ENCODE measurements at regions not wholly inside any gene's neighbourhood (a gene's known extent, or its start where the extent isn't known, plus 50 kb on each side); places are given as distances from the start of the nearest gene placed in this dataset.

DNA sequence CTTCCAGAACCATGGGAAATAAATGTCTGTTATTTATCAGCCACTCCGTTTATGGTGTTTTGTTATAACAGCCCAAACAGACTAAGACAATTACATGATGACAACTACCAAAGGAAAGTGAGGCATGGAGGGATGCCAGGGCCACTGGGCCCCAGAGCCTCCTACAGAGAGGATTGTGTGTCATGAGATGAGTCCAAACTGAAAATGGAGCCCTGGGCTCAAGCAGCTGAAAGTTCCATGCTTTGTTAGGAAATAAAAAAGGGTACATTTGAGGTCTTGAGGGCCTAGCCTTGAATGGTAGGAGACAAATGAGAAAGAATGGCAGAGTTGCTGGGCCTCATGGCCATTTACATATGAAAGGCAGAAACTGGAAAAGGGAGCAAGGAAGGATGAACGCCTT is 586.5 kb downstream of the CETN3 start:
- no peak for TF ChIP-seq YY1 (IDR thresholded peaks at IDR 0.05; ENCODE audit: insufficient read depth, insufficient read length)
- no peak for TF ChIP-seq SUZ12 (IDR thresholded peaks at IDR 0.05; ENCODE audit: extremely low read depth, insufficient read depth, insufficient read length)

Data from NT2/D1 (cell line).